Endothelial cell (in vitro differentiated cells): ENCODE measurements at regions not wholly inside any gene's neighbourhood (a gene's known extent, or its start where the extent isn't known, plus 50 kb on each side); places are given as distances from the start of the nearest gene placed in this dataset.

Source experiments
- DNase-seq: peaks from one replicate; pipeline ENCODE4 v3.0.0; 2021; ENCODE audit warnings: low spot score
- H3K27ac Mint-ChIP-seq: one replicate; pipeline ENCODE4 v1.8.0; 2021; ENCODE audit warnings: mixed read lengths, inconsistent platforms; ENCODE audit not compliant: unreplicated experiment
- H3K27me3 Mint-ChIP-seq: one replicate; pipeline ENCODE4 v1.8.0; 2021; ENCODE audit warnings: mild to moderate bottlenecking, moderate library complexity, mixed read lengths, inconsistent platforms; ENCODE audit not compliant: unreplicated experiment
- H3K36me3 Mint-ChIP-seq: one replicate; pipeline ENCODE4 v1.8.0; 2021; ENCODE audit warnings: mild to moderate bottlenecking, low read depth, mixed read lengths, inconsistent platforms; ENCODE audit not compliant: unreplicated experiment
- H3K4me1 Mint-ChIP-seq: one replicate; pipeline ENCODE4 v1.8.0; 2021; ENCODE audit warnings: mild to moderate bottlenecking, mixed read lengths, inconsistent platforms; ENCODE audit not compliant: unreplicated experiment
- H3K4me3 Mint-ChIP-seq: one replicate; pipeline ENCODE4 v1.8.0; 2021; ENCODE audit warnings: mild to moderate bottlenecking, mixed read lengths, inconsistent platforms; ENCODE audit not compliant: unreplicated experiment
- H3K9me3 Mint-ChIP-seq: one replicate; pipeline ENCODE4 v1.8.0; 2021; ENCODE audit warnings: mixed read lengths, inconsistent platforms; ENCODE audit not compliant: unreplicated experiment
- TF ChIP-seq, protein P1 (sequence below): fragments of 200-600 bp; sonication (generic); IDR thresholded peaks from one replicate; pipeline ENCODE4 v1.5.0; 2021; ENCODE audit warnings: antibody characterized with exemption; ENCODE audit not compliant: unreplicated experiment

GRCh38 chr3:83821506-83821905, 1137.3 kb upstream of the CADM2 start:
- Mint-ChIP-seq H3K36me3 (no peaks in the 10 kb centered on the region), H3K4me1 (peaks cover 8% of the 10 kb centered on the region), H3K27ac (no peak overlapping the region), H3K9me3 (no peaks in the 10 kb centered on the region), H3K27me3 (no peaks in the 10 kb centered on the region), H3K4me3 (no peak overlapping the region)
- no peak for DNase-seq
- TF ChIP-seq, protein P1, sequence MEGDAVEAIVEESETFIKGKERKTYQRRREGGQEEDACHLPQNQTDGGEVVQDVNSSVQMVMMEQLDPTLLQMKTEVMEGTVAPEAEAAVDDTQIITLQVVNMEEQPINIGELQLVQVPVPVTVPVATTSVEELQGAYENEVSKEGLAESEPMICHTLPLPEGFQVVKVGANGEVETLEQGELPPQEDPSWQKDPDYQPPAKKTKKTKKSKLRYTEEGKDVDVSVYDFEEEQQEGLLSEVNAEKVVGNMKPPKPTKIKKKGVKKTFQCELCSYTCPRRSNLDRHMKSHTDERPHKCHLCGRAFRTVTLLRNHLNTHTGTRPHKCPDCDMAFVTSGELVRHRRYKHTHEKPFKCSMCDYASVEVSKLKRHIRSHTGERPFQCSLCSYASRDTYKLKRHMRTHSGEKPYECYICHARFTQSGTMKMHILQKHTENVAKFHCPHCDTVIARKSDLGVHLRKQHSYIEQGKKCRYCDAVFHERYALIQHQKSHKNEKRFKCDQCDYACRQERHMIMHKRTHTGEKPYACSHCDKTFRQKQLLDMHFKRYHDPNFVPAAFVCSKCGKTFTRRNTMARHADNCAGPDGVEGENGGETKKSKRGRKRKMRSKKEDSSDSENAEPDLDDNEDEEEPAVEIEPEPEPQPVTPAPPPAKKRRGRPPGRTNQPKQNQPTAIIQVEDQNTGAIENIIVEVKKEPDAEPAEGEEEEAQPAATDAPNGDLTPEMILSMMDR: no peak

- no peak for DNase-seq
- no peak overlapping the region for H3K4me3 Mint-ChIP-seq
- no peaks in the 10 kb centered on the region for H3K36me3 Mint-ChIP-seq
- H3K27ac Mint-ChIP-seq: no peak overlapping the region
- H3K27me3 Mint-ChIP-seq: no peaks in the 10 kb centered on the region
- no peaks in the 10 kb centered on the region for H3K9me3 Mint-ChIP-seq
- TF ChIP-seq, protein P1: no peak
- H3K4me1 Mint-ChIP-seq: peaks cover 8% of the 10 kb centered on the region
These were observed 1135.7 kb upstream of the CADM2 start for GRCh38 chr3:83823095-83823494.

- H3K4me3 Mint-ChIP-seq: no peak overlapping the region
These were observed 1123.7 kb upstream of the CADM2 start for GRCh38 chr3:83835040-83835439.

DNA sequence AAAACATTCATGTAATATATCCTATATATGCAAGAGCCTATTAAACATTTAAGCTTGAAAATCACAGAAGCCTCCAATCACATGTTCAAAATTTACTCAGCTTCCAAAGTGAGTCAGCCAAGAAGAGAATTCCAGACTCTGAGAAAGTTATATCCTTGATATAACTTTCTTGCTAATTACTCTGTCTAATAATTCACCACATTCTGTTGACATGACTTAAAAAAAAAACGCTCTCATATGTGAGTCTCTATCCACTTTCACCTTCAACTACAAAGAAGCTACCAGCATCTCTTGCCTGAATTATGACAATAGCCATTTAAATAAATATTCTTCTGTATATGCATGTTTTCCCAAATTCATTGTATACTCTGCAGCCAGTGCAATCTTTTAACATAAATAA, 1116.3 kb upstream of the CADM2 start:
- no peak for DNase-seq
- Mint-ChIP-seq H3K4me3 (no peak overlapping the region), H3K9me3 (no peaks in the 10 kb centered on the region), H3K4me1 (no peaks in the 10 kb centered on the region), H3K27ac (no peak overlapping the region), H3K36me3 (no peaks in the 10 kb centered on the region), H3K27me3 (no peaks in the 10 kb centered on the region)
- TF ChIP-seq, protein P1: no peak

More at GRCh38 chr3:83835040-83835439, 1123.7 kb upstream of the CADM2 start:
- H3K27me3 Mint-ChIP-seq: no peaks in the 10 kb centered on the region
- DNase-seq: no peak
- TF ChIP-seq, protein P1: no peak
- H3K4me1 Mint-ChIP-seq: no peaks in the 10 kb centered on the region
- H3K9me3 Mint-ChIP-seq: no peaks in the 10 kb centered on the region
- H3K36me3 Mint-ChIP-seq: no peaks in the 10 kb centered on the region
- H3K27ac Mint-ChIP-seq: no peak overlapping the region

DNA sequence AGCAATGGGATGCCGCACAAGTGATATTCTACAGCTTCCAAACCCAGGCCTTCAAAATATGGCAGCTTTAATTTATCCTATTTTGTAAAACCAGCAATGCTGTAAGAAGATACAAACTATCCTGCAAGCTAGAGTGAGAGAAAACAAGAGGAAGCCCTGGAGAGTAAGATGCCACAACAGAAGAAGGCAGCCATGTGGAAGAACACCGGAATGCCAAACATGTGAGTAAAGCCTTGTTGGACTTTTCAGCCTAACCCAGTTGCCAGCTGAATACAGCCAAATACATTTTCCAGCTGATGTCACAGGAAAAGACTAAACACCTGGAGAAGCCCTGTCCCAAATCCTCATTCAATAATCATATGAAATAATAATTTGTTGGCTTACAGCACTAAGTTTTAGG, 1115.1 kb upstream of the CADM2 start:
- Mint-ChIP-seq H3K36me3 (no peaks in the 10 kb centered on the region), H3K27me3 (no peaks in the 10 kb centered on the region), H3K27ac (no peak overlapping the region), H3K4me3 (no peak overlapping the region), H3K4me1 (no peaks in the 10 kb centered on the region), H3K9me3 (no peaks in the 10 kb centered on the region)
- TF ChIP-seq, protein P1: no peak
- no peak for DNase-seq
